HG02970 (cell line): ENCODE measurements at regions not wholly inside any gene's neighbourhood (a gene's known extent, or its start where the extent isn't known, plus 50 kb on each side); places are given as distances from the start of the nearest gene placed in this dataset.
"Not testable (repeated sequence)": the region's sequence is repeated elsewhere in the genome, so short reads cannot be mapped to it uniquely, and the experiment has no call there.

Experiments used
- ATAC-seq: cut with Tn5 transposase; IDR thresholded peaks from one replicate; pipeline ENCODE4 v1.9.1; 2021; ENCODE audit warnings: mild to moderate bottlenecking, moderate library complexity, moderate number of reproducible peaks; ENCODE audit not compliant: unreplicated experiment, low FRiP score

- ATAC-seq = no peak
Measured at GRCh38 chr4:97013711-97014110, 1129.6 kb downstream of the STPG2 start.

DNA sequence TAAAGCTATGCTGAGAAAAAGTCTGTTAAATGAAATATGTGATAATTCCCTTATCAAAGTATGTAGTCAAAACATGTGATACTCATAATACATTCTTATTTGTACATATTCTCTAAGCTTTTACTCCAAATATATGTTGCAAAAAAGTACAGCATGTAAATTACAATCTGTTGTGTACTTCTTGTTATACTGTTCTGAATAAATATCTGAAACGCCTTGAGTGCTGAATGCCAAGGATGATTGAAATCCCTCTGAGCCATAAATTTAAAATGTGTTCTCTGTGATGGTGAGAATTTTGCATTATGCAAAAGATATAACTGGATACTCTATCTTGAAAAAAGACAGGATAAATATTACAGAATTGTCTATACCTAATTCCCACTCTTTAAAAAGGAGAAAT, 1128.0 kb downstream of the STPG2 start:
- no peak for ATAC-seq

- no peak for ATAC-seq
Measured at GRCh38 chr4:97016186-97016907, 1126.9 kb downstream of the STPG2 start.

DNA sequence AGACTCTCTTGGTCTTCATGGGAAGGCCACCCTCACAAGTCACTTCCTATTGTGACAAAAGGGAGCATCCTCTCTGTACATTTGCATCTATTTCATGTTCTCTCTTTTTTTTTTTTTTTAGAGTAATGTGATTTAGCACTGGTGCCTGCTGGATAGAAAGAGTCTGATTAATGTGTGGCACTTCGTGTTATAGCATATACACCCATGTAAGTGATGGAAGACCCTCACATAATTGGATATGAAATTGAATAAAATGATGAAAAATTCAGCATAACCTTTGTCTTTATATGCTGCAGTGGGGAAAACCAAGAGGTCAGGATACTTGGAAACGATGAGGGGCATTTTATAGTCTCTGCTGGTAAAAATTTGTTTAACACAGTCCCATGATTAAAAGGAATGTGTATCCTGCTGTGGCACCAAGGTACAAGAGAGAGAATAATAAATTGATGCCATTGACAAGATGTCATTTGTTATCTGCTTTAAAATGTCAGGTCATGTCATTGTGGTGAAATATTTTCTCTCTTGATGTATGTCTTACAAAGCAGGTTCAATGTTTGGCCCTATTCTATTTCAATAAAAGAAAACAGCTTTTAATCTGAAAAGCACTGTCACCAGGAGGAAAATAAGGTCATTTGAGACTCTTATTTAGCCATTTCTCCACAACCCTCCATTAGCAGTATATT, 1115.4 kb downstream of the STPG2 start:
- ATAC-seq = no peak

- no peak for ATAC-seq
Measured at GRCh38 chr4:97028785-97029184, 1114.5 kb downstream of the STPG2 start.

DNA sequence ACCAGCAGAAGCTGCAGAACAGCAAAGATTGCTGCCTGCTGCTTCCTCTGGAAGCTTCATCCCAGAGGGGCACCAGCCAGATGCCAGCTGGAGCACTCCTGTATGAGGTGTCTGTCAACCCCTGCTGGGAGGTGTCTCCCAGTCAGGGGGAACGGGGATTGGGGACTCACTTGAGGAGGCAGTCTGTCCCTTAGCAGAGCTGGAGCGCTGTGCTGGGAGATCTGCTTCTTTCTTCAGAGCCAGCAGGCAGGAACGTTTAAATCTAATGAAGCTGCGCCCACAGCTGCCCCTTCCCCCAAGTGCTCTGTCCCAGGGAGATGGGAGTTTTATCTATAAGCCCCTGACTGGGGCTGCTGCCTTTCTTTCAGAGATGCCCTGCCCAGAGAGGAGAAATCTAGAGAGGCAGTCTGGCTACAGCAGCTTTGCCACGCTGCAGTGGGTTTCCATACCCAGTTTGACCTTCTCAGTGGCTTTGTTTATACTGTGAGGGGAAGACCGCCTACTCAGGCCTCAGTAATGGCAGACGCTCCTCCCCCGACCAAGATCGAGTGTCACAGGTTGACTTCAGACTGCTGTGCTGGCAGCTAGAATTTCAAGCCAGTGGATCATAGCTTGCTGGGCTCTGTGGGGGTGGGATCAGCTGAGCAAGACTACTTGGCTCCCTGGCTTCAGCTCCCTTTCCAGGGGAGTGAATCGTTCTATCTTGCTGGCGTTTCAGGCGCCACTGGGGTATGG, 1105.7 kb downstream of the STPG2 start:
- ATAC-seq = not testable (repeated sequence)

DNA sequence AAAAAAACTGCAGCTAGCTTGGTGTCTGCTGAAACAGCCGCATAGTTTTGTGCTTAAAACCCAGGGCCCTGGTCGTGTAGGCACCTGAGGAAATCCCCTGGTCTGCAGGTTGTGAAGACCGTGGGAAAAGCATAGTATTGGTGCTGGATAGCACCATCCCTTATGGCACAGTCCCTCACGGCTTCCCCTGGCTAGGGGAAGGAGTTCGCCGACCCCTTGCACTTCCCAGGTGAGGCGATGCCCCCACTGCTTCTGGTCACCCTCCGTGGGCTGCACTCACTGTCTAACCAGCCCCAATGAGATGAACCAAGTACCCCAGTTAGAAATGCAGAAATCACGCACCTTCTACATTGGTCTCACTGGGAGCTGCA, 1105.1 kb downstream of the STPG2 start:
- no peak for ATAC-seq

- ATAC-seq = no peak
Measured at GRCh38 chr4:97072666-97073065, 1070.6 kb downstream of the STPG2 start.

DNA sequence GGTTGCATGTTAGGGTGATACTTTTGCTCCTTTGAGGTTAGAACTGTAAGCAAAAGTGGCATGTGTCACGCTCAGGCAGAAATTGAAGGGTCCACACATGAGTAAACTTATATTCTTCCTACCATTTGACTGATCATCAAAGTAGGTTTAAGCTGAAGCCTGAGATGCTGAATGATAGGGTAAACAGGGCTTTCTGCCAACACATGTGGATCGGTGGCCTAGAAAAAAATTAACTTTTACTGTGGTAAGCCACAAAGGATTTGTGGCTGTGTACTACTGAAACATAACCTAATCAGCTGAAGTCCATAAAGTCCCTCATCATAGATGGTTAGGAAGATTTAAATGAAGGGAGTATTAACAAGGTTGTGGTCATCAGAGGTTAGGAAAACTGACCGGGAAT, 1070.1 kb downstream of the STPG2 start:
- ATAC-seq = no peak

- no peak for ATAC-seq
Measured at GRCh38 chr4:97074531-97074930, 1068.7 kb downstream of the STPG2 start.

GRCh38 chr4:97081951-97082350, 1061.3 kb downstream of the STPG2 start:
- no peak for ATAC-seq

- not testable (repeated sequence) for ATAC-seq
Measured at GRCh38 chr4:97097036-97097435, 1046.2 kb downstream of the STPG2 start.

GRCh38 chr4:97101171-97101570, 1042.1 kb downstream of the STPG2 start:
- not testable (repeated sequence) for ATAC-seq

DNA sequence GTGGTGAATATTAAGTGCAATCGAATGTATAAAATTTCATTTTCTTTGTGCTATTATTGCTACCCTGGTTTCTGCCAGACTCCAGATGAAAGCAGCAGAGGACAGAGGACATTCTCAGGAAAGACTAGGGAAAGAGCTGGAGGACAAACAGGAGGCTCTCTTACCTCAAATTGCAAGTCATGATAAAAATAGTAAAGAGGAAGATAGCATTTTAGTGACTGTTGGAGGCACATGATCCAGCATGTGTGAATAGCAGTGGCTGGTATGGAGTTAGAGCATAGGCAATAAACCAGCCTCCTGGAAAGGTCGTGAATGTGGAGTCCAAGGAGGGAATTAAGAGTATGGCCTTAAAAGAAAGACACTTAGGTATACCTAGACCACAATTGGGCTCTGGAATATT, 1040.0 kb downstream of the STPG2 start:
- ATAC-seq = no peak

GRCh38 chr4:97104006-97104405, 1039.3 kb downstream of the STPG2 start:
- no peak for ATAC-seq

DNA sequence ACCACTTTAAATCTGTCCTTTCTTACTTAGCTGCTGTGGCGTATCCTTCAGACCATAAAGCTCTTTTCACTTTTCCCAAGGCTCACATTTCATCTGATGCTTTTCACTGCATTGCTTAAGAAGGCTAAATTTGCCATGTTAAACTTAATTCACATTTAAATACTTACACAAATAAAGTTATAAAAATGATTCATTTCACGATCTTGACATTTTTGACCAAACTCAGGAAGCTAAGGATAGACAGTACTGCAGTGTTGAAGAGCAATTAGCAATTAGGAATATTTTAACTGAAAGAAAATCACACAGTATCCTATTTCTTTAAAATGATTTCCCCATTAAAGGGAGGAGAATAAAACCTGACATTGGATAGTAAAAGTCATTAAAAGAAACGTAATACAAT, 1038.6 kb downstream of the STPG2 start:
- ATAC-seq = no peak

DNA sequence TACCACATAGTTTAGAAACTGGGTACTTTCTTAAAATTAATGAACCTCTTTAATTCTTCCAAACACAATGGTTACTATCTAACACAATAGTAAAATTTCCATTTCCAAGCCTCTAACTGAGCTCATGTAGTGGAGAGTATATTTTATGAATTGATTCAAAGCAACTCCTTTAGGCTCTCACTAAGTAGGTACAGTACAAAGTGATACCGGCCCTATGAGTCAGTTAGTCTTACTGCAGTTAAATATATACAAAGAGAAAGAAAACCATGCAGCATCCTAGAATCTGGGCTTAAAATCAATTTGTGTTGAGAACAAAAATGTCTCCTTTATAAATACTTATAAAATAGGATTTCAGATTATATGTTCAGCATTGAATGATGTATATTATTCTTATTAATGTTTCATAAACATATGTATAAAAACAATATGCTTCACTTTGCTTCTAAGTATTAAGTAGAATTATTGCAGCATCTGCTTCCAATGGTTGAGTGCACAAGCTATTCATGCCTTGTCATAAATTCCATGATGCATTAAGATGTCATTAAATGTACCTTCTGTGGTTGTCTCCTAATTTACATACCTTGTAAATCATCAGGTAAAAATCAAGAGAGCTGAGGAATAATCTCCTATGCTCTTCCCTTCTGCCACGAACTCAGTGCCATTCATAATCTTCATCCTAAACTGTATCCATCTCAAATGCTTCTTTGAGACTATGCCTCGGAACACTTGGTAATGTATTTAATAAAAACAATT, 1037.8 kb downstream of the STPG2 start:
- ATAC-seq = no peak

GRCh38 chr4:97106161-97106560, 1037.1 kb downstream of the STPG2 start:
- no peak for ATAC-seq

- no peak for ATAC-seq
Measured at GRCh38 chr4:97110506-97110905, 1032.8 kb downstream of the STPG2 start.

- no peak for ATAC-seq
Measured at GRCh38 chr4:97116511-97116910, 1026.8 kb downstream of the STPG2 start.

GRCh38 chr4:97121493-97121892, 1021.8 kb downstream of the STPG2 start:
- no peak for ATAC-seq
